ENCODE measurements at regions not wholly inside any gene's neighbourhood (a gene's known extent, or its start where the extent isn't known, plus 50 kb on each side); places are given as distances from the start of the nearest gene placed in this dataset.

GRCh38 chr4:13902146-13902545 is 274.6 kb upstream of the BOD1L1 start:
- in situ Hi-C loops (cut with MboI; ENCODE audit: low sequenced_read_pairs in 4 of 4): no loop called here
- H3K36me3 ChIP-seq: no peaks in the 10 kb centered on the region
- no peak for TF ChIP-seq POLR2A (IDR thresholded peaks at IDR 0.05)
- TF ChIP-seq, protein P1, sequence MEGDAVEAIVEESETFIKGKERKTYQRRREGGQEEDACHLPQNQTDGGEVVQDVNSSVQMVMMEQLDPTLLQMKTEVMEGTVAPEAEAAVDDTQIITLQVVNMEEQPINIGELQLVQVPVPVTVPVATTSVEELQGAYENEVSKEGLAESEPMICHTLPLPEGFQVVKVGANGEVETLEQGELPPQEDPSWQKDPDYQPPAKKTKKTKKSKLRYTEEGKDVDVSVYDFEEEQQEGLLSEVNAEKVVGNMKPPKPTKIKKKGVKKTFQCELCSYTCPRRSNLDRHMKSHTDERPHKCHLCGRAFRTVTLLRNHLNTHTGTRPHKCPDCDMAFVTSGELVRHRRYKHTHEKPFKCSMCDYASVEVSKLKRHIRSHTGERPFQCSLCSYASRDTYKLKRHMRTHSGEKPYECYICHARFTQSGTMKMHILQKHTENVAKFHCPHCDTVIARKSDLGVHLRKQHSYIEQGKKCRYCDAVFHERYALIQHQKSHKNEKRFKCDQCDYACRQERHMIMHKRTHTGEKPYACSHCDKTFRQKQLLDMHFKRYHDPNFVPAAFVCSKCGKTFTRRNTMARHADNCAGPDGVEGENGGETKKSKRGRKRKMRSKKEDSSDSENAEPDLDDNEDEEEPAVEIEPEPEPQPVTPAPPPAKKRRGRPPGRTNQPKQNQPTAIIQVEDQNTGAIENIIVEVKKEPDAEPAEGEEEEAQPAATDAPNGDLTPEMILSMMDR (IDR thresholded peaks at IDR 0.05 in 4 of 5, conservative IDR thresholded peaks at IDR 0.05 in 1 of 5): no peak
- H3K27ac ChIP-seq: no peak overlapping the region
- intact Hi-C loops (cut with DNase I; ENCODE audit: low total_unique reads): no loop called here
- no peak for DNase-seq
- no peak for ATAC-seq
- no peaks in the 10 kb centered on the region for H3K27me3 ChIP-seq
- no peaks in the 10 kb centered on the region for H3K9me3 ChIP-seq
- no peaks in the 10 kb centered on the region for H3K4me1 ChIP-seq
- H3K4me3 ChIP-seq: no peak overlapping the region

GRCh38 chr4:13903061-13903460 is 275.5 kb upstream of the BOD1L1 start:
- no peaks in the 10 kb centered on the region for H3K36me3 ChIP-seq
- intact Hi-C loops (cut with DNase I; ENCODE audit: low total_unique reads) (no loop called here), in situ Hi-C loops (cut with MboI; ENCODE audit: low sequenced_read_pairs in 4 of 4) (no loop called here)
- no peak overlapping the region for H3K27ac ChIP-seq
- DNase-seq: no peak
- no peaks in the 10 kb centered on the region for H3K9me3 ChIP-seq
- H3K4me1 ChIP-seq: no peaks in the 10 kb centered on the region
- H3K27me3 ChIP-seq: no peaks in the 10 kb centered on the region
- H3K4me3 ChIP-seq: no peak overlapping the region
- TF ChIP-seq, protein P1 (IDR thresholded peaks at IDR 0.05 in 4 of 5, conservative IDR thresholded peaks at IDR 0.05 in 1 of 5): no peak
- no peak for TF ChIP-seq POLR2A (IDR thresholded peaks at IDR 0.05)
- no peak for ATAC-seq

- intact Hi-C loops (cut with DNase I; ENCODE audit: low total_unique reads): no loop called here
- Histone ChIP-seq H3K27ac (no peak overlapping the region), H3K36me3 (no peaks in the 10 kb centered on the region), H3K9me3 (no peaks in the 10 kb centered on the region), H3K4me1 (no peaks in the 10 kb centered on the region), H3K27me3 (no peaks in the 10 kb centered on the region), H3K4me3 (no peak overlapping the region)
- TF ChIP-seq, protein P1 (IDR thresholded peaks at IDR 0.05 in 4 of 5, conservative IDR thresholded peaks at IDR 0.05 in 1 of 5): no peak
- no peak for TF ChIP-seq POLR2A (IDR thresholded peaks at IDR 0.05)
- DNase-seq (no peak), ATAC-seq (no peak)
- in situ Hi-C loops (cut with MboI; ENCODE audit: low sequenced_read_pairs in 4 of 4): no loop called here
Observed at GRCh38 chr4:13903901-13904300, 276.4 kb upstream of the BOD1L1 start.

- ATAC-seq (no peak), DNase-seq (no peak)
- H3K27ac ChIP-seq: no peak overlapping the region
- no peaks in the 10 kb centered on the region for H3K9me3 ChIP-seq
- H3K27me3 ChIP-seq: no peaks in the 10 kb centered on the region
- no peaks in the 10 kb centered on the region for H3K4me1 ChIP-seq
- TF ChIP-seq, protein P1 (IDR thresholded peaks at IDR 0.05 in 4 of 5, conservative IDR thresholded peaks at IDR 0.05 in 1 of 5): no peak
- no peak for TF ChIP-seq POLR2A (IDR thresholded peaks at IDR 0.05)
- no peaks in the 10 kb centered on the region for H3K36me3 ChIP-seq
- in situ Hi-C loops (cut with MboI; ENCODE audit: low sequenced_read_pairs in 4 of 4): no loop called here
- intact Hi-C loops (cut with DNase I; ENCODE audit: low total_unique reads): no loop called here
- H3K4me3 ChIP-seq: no peak overlapping the region
Observed at GRCh38 chr4:13905543-13905942, 278.0 kb upstream of the BOD1L1 start.

DNA sequence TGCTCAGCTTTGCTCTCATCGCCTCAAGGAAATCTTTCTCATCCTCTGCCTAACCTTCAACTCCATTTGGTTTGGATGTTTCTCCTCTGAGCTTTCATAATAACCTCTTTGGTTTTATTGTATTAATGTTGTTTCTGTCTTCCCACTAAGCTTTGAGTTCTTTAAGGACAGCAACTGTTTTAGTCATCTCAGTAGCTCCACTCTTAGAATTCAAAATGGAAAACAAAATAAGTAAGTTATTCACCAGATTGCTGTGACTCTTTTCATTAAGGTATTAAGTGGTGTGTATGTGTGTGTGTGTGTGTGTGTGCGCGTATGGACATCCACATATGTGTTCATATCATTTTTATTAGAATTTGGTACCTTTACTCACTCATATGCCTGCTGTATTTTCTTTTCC is 279.2 kb upstream of the BOD1L1 start:
- TF ChIP-seq POLR2A (IDR thresholded peaks at IDR 0.05): no peak
- TF ChIP-seq, protein P1 (IDR thresholded peaks at IDR 0.05 in 4 of 5, conservative IDR thresholded peaks at IDR 0.05 in 1 of 5): no peak
- in situ Hi-C loops (cut with MboI; ENCODE audit: low sequenced_read_pairs in 4 of 4) (no loop called here), intact Hi-C loops (cut with DNase I; ENCODE audit: low total_unique reads) (no loop called here)
- Histone ChIP-seq H3K9me3 (no peaks in the 10 kb centered on the region), H3K27ac (no peak overlapping the region), H3K4me3 (no peak overlapping the region), H3K36me3 (no peaks in the 10 kb centered on the region), H3K27me3 (no peaks in the 10 kb centered on the region), H3K4me1 (no peaks in the 10 kb centered on the region)
- DNase-seq (no peak), ATAC-seq (no peak)

Data from gastrocnemius medialis (tissue), 4 donors.